ENCODE measurements at regions not wholly inside any gene's neighbourhood (a gene's known extent, or its start where the extent isn't known, plus 50 kb on each side); places are given as distances from the start of the nearest gene placed in this dataset.

GRCh38 chr9:80560976-80561375 is 989.2 kb downstream of the TLE4 start:
- no peak for TF ChIP-seq CTCF (IDR thresholded peaks at IDR 0.05 in 4 of 5, conservative IDR thresholded peaks at IDR 0.05 in 1 of 5)
- no peak for TF ChIP-seq POLR2A (IDR thresholded peaks at IDR 0.05)
